ENCODE measurements at regions not wholly inside any gene's neighbourhood (a gene's known extent, or its start where the extent isn't known, plus 50 kb on each side); places are given as distances from the start of the nearest gene placed in this dataset.

DNA sequence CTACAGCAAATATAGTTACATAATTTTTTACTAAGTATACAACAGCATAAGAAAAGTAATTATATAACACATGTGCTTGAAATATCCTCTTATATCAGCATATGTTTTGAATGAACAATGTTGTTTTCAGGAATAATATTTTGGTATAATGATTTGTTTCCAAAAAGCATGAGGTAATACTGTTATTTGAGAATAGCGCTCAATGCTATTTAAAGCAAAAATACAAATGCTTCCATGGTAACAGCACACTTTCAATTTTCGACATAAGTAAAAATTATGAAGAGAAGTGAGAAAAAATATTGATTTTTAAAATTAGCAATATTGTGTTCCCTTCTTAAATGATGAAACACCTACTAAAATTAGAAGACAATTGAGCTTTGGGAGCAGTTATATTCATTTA is 715.9 kb upstream of the ATXN8OS start:
- DNase-seq: no peak

DNA sequence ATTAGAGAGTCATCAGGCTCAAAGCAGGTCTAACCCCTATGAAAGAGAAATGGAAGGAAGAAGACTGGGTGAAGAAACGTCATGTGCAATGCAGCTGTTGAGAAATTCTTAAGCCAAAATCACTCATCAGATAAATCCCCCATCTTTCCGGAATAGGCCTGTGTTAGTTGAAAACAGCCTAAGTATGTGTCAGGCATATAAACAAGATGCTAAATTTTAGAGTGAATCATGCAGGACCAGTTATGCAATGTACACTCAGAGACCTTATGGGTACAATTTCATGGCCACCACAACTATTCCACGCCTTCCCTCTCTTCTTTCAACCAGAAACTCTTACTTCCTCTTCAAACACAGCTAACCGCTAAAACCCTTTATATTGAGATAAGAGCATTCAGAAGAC is 717.7 kb upstream of the ATXN8OS start:
- no peak for DNase-seq

DNA sequence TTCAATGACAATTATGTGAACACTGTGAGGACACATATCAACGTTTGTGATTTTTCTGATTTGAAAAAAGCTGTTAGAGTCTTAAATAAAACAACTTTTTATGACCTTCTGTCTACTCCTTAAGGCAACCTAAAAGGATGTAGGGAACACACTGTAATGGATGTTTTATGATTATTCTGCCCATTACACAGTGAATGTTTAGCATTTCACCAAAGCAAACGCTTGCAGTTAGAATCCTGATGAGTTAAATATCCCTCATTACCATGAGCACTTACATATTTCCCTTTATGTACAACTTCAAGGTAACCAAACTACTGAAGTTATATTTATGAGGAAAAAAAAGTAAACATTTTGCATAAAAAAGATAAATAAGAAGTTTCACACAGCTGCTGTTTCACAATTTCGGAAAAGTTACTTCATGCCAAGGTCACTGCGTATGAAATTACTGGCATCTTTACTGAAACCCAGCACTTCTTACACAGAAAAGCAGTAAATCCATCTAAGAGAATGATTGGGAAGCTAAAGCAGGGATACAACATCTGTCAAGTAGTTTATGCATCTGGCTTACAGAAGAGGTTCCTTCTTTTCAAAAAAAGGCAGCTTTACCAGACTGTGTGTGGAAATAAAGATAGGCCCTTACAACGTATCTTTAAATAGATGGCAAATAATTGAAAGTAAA is 733.7 kb upstream of the ATXN8OS start:
- no peak for DNase-seq

DNA sequence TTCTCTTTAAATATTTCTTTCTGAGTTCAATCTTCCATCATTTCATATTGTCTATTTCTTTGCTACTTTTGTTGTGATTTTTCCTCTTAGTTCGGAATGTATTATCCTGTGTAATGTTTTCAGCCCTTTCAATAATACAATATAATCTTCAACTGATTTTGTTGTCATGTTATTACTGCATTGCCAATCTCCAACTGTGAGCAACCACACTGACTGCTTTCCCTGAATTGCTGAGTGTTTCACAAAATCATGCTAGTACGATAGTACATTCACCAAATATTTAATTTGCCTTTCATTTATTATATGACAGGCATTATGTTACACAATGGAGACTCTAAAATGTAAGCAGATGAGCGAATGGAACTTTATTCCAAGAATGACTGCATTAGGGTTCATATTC is 744.3 kb upstream of the ATXN8OS start:
- no peak for DNase-seq

DNA sequence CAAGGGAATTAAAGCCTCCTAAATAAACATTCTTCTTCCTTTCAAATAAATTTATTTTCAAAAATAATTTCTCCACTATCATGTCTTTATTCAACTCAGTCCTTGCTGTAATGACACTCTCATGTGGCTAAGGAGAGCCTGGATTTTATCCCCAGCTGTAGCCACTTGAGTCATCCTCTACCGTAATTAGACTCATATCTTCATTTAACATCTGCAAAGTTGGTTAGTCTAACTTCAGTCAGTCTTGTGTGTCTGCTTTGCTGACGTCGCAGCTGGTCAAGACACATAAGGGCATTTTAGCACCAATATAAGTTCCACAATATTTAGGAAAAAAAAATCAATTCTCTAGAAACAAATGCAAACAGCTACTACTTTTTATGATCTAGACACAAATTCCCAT is 776.4 kb upstream of the ATXN8OS start:
- DNase-seq: no peak

DNA sequence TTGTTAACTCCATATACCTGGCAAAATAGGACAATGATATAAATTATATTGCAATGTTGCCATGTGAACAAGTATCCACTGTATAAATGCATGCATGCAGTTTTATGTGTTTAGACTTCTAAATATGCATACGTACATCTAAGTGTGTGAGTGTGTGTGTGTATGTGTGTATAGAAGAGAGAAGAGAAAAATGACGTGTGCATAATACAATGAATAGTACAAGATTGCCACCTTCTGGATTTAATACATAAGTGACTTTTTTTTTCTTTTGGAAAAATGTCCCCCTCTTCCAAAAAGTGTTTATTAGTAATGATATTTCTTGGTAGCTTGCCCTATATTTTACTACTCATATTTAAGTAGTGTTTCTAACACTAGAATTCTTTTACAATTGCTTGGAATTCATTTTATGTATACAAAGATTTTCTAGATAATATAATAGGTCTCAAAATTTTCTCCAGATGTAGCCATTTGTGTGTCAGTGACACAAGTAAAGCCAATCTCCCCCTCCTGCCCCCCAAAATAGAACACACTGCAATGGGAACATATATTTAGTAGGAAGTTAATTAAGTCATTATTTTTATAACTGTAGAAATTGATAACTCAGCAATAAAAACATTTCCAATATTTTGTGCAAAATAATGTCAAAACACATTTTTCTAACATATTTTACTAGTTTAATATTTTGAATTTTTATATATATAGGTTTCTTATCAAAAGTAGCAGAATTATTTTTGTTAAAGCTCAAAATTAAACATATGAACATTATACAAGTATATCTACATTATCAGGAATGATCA is 783.3 kb upstream of the ATXN8OS start:
- DNase-seq: peak; percentile 53

DNA sequence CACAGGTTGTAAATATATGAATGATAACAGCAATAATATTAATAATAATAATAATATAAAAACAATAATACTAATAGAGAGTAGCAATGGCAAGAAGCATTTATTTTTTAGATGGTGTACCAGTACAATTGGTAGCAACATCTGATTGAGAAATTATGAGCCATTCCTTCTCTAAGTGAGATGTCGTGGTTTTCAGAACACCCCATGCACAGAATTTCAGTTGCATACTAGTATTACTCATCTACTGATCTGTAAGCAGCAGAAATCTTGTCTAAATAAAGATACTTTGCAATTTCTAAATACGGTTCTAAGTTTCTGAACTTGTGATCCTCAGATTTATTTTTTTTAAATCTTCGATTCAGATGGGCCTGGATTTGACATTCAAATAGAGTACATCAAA is 788.0 kb upstream of the ATXN8OS start:
- no peak for DNase-seq

DNA sequence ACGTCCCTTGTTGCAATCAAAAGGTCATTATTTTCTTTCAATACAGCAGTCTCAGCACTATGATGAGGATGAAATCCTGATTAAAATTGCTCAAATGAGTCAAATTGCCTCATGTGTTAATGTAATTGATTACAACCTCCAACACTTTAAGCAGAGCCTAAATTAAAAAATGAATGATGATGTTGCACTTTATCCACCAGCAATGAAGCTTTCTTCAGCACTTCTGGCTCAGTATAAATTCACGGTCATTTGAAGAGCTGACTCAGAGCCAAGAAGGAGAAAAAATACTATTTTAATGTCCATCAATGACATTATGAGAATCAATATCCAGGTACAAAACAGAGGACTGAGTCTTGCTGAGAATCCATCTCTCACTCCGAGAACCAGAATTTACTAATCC is 792.6 kb upstream of the ATXN8OS start:
- no peak for DNase-seq

DNA sequence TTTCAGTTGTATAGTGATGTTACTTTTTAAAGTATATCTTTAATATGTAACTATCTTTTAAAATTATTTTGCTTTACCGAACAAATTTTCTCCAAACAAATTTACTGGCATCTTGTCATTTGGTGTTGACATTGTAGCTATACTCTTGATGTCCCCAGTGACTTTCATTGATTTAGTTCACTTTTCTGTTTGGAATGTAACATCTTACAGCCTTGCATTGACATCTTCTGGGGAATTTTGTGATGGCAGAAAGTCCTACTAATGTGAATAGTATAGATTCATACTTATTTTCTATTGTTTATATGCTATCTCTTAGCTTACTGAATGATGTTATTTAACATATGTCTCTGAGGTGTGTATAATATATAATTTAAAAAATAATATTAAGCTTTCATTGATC is 800.9 kb upstream of the ATXN8OS start:
- no peak for DNase-seq

DNA sequence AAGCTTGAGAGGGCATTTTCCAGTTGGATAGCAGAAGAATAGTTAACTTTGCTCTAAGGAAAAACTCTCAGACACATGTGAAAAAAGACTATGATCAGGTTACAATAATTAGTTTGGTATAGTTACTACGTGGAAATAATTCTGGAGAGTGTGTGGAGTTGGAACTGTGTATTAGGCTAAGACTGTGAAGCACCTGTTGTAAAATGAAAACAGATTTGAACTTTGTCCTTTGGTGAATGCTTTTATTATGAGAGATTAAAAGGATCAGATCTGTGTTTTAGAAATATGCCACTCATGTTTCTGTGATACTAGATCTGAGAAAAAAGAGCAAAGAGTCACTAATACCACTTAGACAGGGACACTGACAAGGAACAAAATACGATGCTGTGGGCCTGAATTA is 807.5 kb upstream of the ATXN8OS start:
- DNase-seq: no peak

DNA sequence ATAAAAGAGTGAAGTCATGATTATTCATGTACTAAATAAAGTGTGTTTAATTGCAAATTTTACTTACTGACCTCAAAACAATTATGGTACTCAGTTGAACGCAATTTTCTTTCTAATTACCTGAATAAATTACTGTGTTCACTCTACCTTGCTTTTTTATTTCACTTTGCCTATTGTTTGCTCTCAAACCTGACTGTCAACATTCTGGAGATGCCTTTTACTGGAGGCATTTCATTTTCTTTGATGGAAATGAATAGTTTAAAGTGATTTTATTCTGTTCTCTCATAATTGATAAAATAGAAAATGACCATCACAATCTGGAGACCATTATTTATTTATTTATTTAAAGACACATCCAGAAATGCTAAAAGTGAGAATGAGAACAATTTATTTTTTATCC is 811.5 kb upstream of the ATXN8OS start:
- DNase-seq: peak; percentile 45

DNA sequence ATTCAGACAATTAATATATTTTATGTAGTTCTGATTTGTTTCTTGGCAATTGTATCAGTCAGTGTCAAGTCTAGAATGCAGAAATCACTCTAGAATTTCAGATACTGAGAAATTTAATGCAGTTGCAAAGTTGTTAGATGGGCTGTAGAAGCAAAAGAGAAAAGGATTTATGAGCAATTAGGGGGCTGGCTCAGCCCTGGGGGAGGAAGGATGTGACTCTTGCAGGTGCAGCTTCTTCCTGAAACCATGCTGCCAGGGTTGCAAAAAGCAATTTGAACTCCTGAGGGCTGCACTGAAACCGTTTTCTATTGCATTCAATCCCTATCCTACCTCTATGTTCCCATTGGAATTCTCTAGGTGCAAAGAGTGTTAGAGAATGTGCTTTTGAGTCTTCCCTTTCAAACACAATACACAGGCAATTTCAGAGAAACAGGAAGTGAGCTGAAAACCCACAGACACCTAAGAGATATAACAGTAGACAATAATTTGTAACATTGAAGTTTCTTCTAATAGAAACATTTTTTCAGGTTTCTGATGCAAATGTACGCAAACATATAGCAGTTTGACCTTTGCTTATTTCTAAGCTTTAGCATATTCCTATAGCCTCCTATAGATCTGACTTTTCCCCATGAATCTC is 814.7 kb upstream of the ATXN8OS start:
- DNase-seq: no peak

DNA sequence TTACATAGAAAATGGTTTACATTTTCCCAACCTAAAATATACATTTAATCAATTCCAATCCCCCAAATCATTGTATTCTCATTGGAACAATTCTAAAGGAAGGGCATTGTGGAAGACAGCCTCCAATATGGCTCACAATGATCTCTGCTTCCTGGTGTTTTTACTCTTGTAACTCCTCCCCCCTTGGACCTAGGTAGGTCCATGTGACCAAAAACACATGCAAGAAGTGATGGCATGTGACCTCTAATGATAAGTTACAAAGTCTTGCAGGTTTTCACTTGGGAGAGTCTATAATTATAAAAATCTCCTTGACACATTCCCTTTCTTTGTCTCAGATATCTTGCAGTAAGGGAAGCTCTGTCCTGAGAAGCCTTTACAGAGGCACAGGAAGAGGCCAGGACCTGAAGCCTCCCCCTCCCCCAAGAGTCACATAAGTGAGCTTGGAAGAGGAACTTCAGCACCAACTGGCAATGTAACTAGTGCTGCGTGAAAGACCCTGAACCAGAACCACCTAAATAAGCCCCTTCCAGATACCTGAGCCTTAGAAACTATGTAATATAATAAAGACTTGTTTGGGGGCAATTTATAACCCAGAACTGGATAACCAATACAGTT is 816.2 kb upstream of the ATXN8OS start:
- no peak for DNase-seq

DNA sequence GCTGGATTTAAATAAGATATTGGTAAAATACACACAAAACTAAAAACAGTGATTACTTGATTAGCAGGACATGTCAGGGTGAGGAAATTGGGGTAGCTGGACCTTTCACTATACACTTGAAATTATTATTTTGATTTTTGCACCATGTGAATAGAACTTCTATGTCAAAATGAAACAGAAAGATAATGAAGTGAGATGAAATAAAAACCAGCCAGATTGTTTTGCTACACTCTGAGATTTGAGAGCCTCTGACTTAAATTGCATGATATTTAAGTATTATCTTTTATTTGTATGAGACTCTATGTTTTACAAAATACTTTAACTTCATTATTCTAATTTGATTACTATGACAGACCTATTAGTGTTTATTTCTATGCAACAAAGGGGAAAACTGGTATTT is 819.6 kb upstream of the ATXN8OS start:
- DNase-seq: no peak

DNA sequence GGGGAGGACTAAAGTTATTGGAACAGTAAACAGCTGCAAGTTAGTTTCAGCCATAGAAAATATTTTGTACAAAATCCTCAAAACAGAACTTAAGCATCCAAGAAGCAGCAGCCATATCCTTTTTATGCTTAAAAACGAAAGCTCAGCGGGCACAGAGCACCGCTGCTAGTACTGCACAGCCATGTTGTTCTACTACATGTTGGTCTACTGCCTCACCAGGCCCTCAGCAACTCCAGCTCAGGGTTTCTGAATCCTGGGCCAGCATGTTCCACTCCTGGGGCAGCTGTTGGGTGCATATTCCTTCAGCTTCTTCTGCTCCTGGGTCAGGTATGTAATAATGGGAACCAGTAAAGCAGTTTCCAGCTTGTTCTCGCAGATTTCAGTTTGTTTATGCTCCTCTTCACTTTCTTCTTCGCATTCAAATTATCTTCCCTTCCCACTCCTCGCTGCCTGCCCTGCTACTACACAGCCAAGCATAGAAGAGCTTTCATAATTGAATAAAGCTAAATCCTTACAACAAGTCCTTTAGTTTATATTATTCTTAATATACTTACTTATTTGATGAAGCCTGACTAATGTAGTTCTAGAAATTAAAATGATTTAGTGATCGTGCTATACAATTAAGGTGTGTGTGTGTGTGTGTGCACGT is 820.5 kb upstream of the ATXN8OS start:
- no peak for DNase-seq

DNA sequence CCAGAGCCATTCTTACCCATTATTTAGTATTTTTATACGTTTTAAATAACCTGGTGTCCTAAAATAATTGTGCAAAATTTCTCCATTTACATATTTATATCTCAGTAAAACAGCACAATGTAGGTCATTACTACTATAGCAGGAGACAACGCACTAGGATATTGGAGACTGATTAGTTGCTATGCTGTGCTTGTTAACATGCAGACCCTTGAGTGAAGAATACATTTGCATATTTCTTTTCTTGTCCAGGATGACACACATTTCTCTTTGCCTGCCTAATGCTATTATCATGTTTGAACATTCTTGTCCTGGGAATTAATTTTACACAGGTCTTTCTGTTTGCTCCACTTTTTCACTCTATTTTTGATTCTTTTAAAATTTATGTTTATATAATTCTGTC is 823.8 kb upstream of the ATXN8OS start:
- no peak for DNase-seq

DNA sequence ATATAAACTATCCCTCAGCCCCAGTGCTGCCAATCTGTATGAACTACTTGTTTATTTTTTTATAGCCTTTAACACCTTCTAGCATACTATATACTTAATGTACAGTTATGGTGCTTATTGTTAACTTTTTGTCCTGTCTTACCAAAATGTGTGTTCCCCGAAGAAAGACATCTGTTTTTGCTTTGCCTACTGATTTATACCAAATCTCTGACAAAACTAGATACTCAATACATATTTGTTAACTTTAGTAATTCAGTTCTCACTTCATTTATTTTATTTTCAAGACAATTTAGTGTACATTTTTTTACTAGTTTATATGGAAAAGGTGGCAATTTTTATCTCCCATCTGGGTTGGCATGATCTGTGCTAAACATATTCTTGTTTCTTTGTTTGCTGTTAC is 824.3 kb upstream of the ATXN8OS start:
- no peak for DNase-seq

DNA sequence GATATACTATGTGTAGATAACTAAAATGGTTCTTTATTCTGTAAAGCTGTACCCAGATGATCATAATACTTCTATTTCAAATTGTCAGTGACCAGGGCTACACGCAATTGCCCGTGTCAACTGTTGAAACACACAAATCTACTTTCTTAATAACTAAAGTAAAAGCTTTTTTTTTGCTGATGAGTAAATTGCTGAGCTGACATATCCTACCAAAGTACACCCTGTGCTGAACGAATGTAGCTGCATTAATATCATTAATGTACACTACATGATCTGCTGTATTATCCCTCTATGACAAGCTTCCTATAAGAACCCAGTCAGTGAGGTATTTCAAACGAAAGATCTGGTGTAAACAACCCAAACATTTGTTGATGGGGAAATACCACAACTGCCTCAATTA is 827.2 kb upstream of the ATXN8OS start:
- DNase-seq: no peak

DNA sequence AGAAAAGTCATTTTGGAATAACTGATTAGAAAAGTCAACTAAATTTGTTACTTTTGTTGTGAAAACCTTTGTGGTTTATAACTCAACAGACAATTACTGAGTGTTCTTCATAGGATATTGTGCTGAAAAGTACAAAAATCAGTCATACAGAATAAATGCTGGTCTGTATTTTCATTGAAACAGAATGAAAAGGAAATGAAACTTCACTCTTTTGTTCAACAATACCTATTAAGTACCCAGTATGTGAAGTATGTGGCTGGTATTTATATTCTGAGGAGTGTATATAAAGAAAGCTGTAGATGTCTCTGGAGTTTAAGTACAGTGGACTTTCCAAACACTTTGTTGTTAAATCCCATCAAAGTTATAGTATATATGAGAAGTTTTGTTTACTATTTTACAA is 828.4 kb upstream of the ATXN8OS start:
- DNase-seq: no peak

DNA sequence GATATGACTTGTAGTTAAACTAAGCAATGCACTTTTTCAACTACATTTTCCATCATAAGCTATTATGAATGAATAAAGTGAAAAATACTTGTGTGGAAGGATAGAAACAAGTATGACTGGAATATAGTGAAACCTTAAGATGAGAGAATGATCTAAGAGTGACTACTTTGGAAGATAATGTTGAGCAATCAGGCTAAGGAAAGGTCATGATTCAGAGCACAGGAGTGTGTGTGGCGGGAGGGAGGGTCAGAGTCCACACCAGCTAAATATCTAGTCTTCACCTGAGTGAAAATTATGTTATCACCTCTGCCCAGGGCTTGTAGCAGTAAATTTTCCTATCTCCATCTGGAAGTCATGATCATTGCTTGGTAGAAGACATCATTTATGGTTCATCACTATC is 833.4 kb upstream of the ATXN8OS start:
- DNase-seq: no peak

DNA sequence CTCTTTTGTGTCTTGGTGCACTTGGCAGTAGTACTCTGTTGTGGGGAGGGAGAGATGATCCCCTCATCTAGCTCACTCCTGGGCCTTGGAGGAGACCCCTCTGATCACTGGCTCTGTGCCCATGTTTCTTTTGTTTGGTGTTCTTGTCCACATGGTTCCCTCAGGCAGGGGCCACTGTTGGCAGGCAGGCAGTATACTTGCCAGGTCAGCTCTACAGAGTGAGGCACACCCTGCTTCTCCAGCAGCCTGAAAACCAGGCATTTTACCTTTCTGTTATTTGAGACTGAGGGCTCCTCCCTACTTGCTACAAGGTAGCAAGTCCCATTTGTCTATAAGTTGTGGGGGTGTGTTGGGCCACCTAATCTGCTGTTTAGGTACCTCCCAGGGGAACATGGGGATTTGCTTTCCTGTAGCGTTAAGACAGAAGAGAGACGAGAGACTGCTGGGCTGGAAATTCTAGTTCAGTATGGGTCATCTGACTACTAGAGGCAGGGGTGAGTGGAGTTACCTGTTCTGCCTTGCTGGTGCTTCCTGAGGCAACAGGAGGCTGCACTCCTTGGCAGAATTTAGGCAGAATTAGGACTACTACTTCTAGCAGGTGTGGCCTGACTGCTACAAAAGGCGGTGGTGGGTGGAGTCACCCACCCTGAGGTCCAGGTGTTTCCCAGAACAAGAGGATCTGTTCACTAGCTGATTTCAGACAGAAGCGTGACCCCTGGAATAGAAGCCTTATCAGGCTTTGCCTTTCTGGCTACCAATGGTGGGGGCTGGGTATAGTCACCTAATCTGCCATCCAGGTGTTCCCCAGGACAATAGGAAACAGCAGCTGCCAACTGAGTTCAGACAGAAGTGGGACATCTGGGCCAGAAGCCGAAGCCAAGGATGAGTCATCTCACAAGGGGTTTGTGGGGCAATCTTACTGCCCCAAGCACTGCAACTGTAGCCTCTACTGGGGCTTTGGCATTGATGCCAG is 843.0 kb upstream of the ATXN8OS start:
- DNase-seq: peak; percentile 98

DNA sequence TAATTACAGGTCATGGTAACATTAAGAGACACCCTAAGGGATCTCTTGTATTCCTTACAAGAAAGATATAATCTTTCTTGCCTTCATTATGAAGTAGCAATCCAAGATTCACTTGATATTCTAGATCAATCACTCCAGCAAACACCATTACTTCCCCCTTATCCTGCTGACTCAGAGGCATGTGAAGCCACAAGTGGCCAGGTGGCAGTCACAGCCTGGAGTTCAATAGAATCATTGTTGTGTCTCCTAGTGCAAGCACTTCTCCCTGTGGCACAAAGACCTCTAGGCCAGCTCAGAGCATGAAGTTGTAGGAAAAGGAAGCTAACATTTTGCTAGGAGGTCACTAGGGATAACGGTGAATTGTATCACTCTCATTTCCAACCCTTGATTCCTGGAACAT is 864.3 kb upstream of the ATXN8OS start:
- peak; percentile 13 for DNase-seq
